IMR-90 (cell line): ENCODE measurements at regions not wholly inside any gene's neighbourhood (a gene's known extent, or its start where the extent isn't known, plus 50 kb on each side); places are given as distances from the start of the nearest gene placed in this dataset.

ENCODE experiments used
- ATAC-seq: fragments of 200-7000 bp; cut with Tn5 transposase; 2 replicates; pipeline ENCODE4 v1.9.1; 2020; ENCODE audit warnings: low read depth, mild to moderate bottlenecking, moderate library complexity
- BruUV-seq: library from RNA; stranded (reverse); fragments of 400-500 nt; replicated peaks from 2 replicates; lab custom pipeline; 2021; lab: Mats Ljungman, UMichigan
- CTCF ChIA-PET: fragments of 300-600 bp; formaldehyde crosslinking; extraction: SDS; loops from one replicate; lab custom pipeline; 2021; ENCODE audit warnings: antibody characterized with exemption; lab: Yijun Ruan, JAX
- POLR2A ChIA-PET: fragments of 300-600 bp; sonication (Branson Sonifier 250); formaldehyde crosslinking; loops from one replicate; lab custom pipeline; 2022; ENCODE audit warnings: antibody characterized with exemption; ENCODE audit not compliant: unreplicated experiment; lab: Charles Lee
- DNase-seq: peaks from one replicate; pipeline ENCODE4 v3.0.0; 2013
- H2AFZ ChIP-seq: replicated peaks from 2 replicates; pipeline ENCODE3; 2013; ENCODE audit warnings: low read length, mild to moderate bottlenecking; ENCODE audit not compliant: poor library complexity
- H2AK5ac ChIP-seq: 2 replicates; pipeline ENCODE4 v1.6.1; 2013; ENCODE audit warnings: low read depth, low read length, inconsistent platforms
- H2AK9ac ChIP-seq: replicated peaks from 2 replicates; pipeline ENCODE3; 2013; ENCODE audit warnings: mild to moderate bottlenecking, low read depth, low read length, moderate library complexity; ENCODE audit not compliant: poor library complexity
- H2BK120ac ChIP-seq: 2 replicates; pipeline ENCODE4 v1.6.1; 2013; ENCODE audit warnings: low read depth, low read length, inconsistent platforms
- H2BK15ac ChIP-seq: 3 replicates; pipeline ENCODE4 v1.6.1; 2013; ENCODE audit warnings: low read depth, low read length, inconsistent platforms
- H2BK20ac ChIP-seq: 2 replicates; pipeline ENCODE4 v1.6.1; 2013; ENCODE audit warnings: low read depth, mild to moderate bottlenecking, inconsistent platforms, low read length, moderate library complexity
- H2BK5ac ChIP-seq: 2 replicates; pipeline ENCODE4 v1.6.1; 2013; ENCODE audit warnings: mild to moderate bottlenecking, low read depth, low read length, inconsistent platforms; ENCODE audit not compliant: poor library complexity, severe bottlenecking
- H3K14ac ChIP-seq: replicated peaks from 2 replicates; pipeline ENCODE4 v1.6.1; 2013; ENCODE audit warnings: low read depth, low read length, inconsistent platforms
- H3K18ac ChIP-seq: 2 replicates; pipeline ENCODE4 v1.6.1; 2013; ENCODE audit warnings: low read depth, low read length, control low read depth
- H3K23ac ChIP-seq: 2 replicates; pipeline ENCODE4 v1.6.1; 2013; ENCODE audit warnings: low read depth, low read length, inconsistent platforms
- H3K27ac ChIP-seq: 2 replicates; pipeline ENCODE4 v1.5.1; 2013; ENCODE audit warnings: mild to moderate bottlenecking, control low read depth, low read length; ENCODE audit not compliant: insufficient read depth
- H3K27me3 ChIP-seq: 2 replicates; pipeline ENCODE4 v1.6.1; 2013; ENCODE audit warnings: low read length; ENCODE audit not compliant: control insufficient read depth, insufficient read depth
- H3K36me3 ChIP-seq: 2 replicates; pipeline ENCODE4 v1.6.1; 2013; ENCODE audit warnings: low read length, mixed read lengths; ENCODE audit not compliant: control insufficient read depth, insufficient read depth
- H3K4ac ChIP-seq: 2 replicates; pipeline ENCODE4 v1.6.1; 2013; ENCODE audit warnings: low read depth, low read length, inconsistent platforms
- H3K4me1 ChIP-seq: 2 replicates; pipeline ENCODE4 v1.6.1; 2013; ENCODE audit warnings: low read length, mixed read lengths; ENCODE audit not compliant: control insufficient read depth, insufficient read depth
- H3K4me2 ChIP-seq: 2 replicates; pipeline ENCODE4 v1.6.1; 2013; ENCODE audit warnings: low read depth, mild to moderate bottlenecking, control low read depth, low read length, moderate library complexity
- H3K4me3 ChIP-seq: 2 replicates; pipeline ENCODE4 v1.5.1; 2013; ENCODE audit warnings: low read depth, mild to moderate bottlenecking, control low read depth, low read length, moderate library complexity; ENCODE audit not compliant: insufficient read depth
- H3K56ac ChIP-seq: 2 replicates; pipeline ENCODE4 v1.6.1; 2013; ENCODE audit warnings: low read length, inconsistent platforms; ENCODE audit not compliant: insufficient read depth; ENCODE audit errors: extremely low read depth
- H3K79me1 ChIP-seq, 2 experiments: 2 replicates each; pipeline ENCODE4 v1.6.1; 2013; ENCODE audit warnings: low read length in 2 of 2, inconsistent platforms in 1 of 2, low read depth in 1 of 2
- H3K9ac ChIP-seq: 2 replicates; pipeline ENCODE4 v1.6.1; 2013; ENCODE audit warnings: low read depth, low read length, control low read depth
- H3K9me1 ChIP-seq: 2 replicates; pipeline ENCODE4 v1.6.1; 2013; ENCODE audit warnings: low read length, inconsistent platforms; ENCODE audit not compliant: insufficient read depth
- H3K9me3 ChIP-seq: 2 replicates; pipeline ENCODE4 v1.6.1; 2013; ENCODE audit warnings: low read length; ENCODE audit not compliant: control insufficient read depth, insufficient read depth
- H4K20me1 ChIP-seq: 2 replicates; pipeline ENCODE4 v1.6.1; 2013; ENCODE audit warnings: low read length, inconsistent platforms; ENCODE audit not compliant: insufficient read depth
- H4K5ac ChIP-seq: 2 replicates; pipeline ENCODE4 v1.6.1; 2013; ENCODE audit warnings: mild to moderate bottlenecking, low read depth, low read length, control low read depth
- H4K8ac ChIP-seq, 2 experiments: 2 replicates each; pipeline ENCODE4 v1.6.1; 2013; ENCODE audit warnings: low read depth in 2 of 2, low read length in 2 of 2, control low read depth in 1 of 2, inconsistent platforms in 1 of 2
- H4K91ac ChIP-seq: 2 replicates; pipeline ENCODE4 v1.6.1; 2013; ENCODE audit warnings: low read depth, low read length, inconsistent platforms; ENCODE audit not compliant: insufficient read depth
- BHLHE40 ChIP-seq: fragments of 150-350 bp; IDR thresholded peaks from 2 replicates; pipeline ENCODE4 v1.6.1; 2016; ENCODE audit warnings: mild to moderate bottlenecking, low read depth, low read length
- CEBPB ChIP-seq: IDR thresholded peaks from 2 replicates; pipeline ENCODE4 v1.6.1; 2012; ENCODE audit warnings: low read depth, low read length, improper control_type of control experiment
- CHD1 ChIP-seq: IDR thresholded peaks from 2 replicates; pipeline ENCODE4 v1.6.1; 2012; ENCODE audit warnings: low read depth, low read length, improper control_type of control experiment
- CTCF ChIP-seq: conservative IDR thresholded peaks from 2 replicates; pipeline ENCODE4 v1.5.1; 2012; ENCODE audit warnings: mild to moderate bottlenecking, low read depth, low read length, improper control_type of control experiment
- ELK1 ChIP-seq: fragments of 150-350 bp; IDR thresholded peaks from 2 replicates; pipeline ENCODE4 v1.6.1; 2016; ENCODE audit warnings: low read depth, mild to moderate bottlenecking, low read length, moderate library complexity, borderline replicate concordance
- FOS ChIP-seq: fragments of 150-350 bp; IDR thresholded peaks from 2 replicates; pipeline ENCODE4 v1.6.1; 2016; ENCODE audit warnings: low read depth, low read length
- MAFK ChIP-seq: IDR thresholded peaks from 2 replicates; pipeline ENCODE4 v1.6.1; 2012; ENCODE audit warnings: low read depth, low read length, improper control_type of control experiment
- MAZ ChIP-seq: IDR thresholded peaks from 2 replicates; pipeline ENCODE4 v1.6.1; 2012; ENCODE audit warnings: low read depth, mild to moderate bottlenecking, low read length, improper control_type of control experiment, moderate library complexity, borderline replicate concordance
- MXI1 ChIP-seq: IDR thresholded peaks from 2 replicates; pipeline ENCODE4 v1.6.1; 2012; ENCODE audit warnings: low read depth, mild to moderate bottlenecking, low read length, moderate library complexity, borderline replicate concordance
- NFE2L2 ChIP-seq: fragments of 150-350 bp; IDR thresholded peaks from 2 replicates; pipeline ENCODE4 v1.6.1; 2016; ENCODE audit warnings: low read depth, mild to moderate bottlenecking, low read length
- POLR2A ChIP-seq: IDR thresholded peaks from 2 replicates; pipeline ENCODE4 v1.6.1; 2012; ENCODE audit warnings: mild to moderate bottlenecking, low read depth, low read length
- RAD21 ChIP-seq: IDR thresholded peaks from 2 replicates; pipeline ENCODE4 v1.6.1; 2012; ENCODE audit warnings: low read length, improper control_type of control experiment
- RCOR1 ChIP-seq: IDR thresholded peaks from 2 replicates; pipeline ENCODE4 v1.6.1; 2012; ENCODE audit warnings: mild to moderate bottlenecking, low read length, improper control_type of control experiment; ENCODE audit not compliant: insufficient replicate concordance
- RFX5 ChIP-seq: IDR thresholded peaks from 2 replicates; pipeline ENCODE4 v1.8.0; 2012; ENCODE audit warnings: low read depth, mild to moderate bottlenecking, low read length, moderate library complexity
- SMC3 ChIP-seq: fragments of 150-350 bp; IDR thresholded peaks from 2 replicates; pipeline ENCODE4 v1.6.1; 2016; ENCODE audit warnings: low read depth, mild to moderate bottlenecking, antibody characterized with exemption, low read length, moderate library complexity
- WGBS, 2 experiments: methylation state at CpG; one replicate each; pipeline versions ENCODE4 v1.1.5 to v1.1.7; 2013; ENCODE audit warnings: missing lambda C conversion rate in 2 of 2; ENCODE audit not compliant: insufficient read length in 1 of 2; ENCODE audit errors: extremely low coverage in 2 of 2; 5-methylcytosine and 5-hydroxymethylcytosine counted together
- dilution Hi-C: fragments of 300-500 bp; cut with HindIII; formaldehyde crosslinking; loops from one replicate; pipeline ENCODE4 v1.14.3; 2018; ENCODE audit warnings: low sequenced_read_pairs; ENCODE audit not compliant: unreplicated experiment
- in situ Hi-C: fragments of 300-500 bp; cut with MboI; formaldehyde crosslinking; loops from 3 replicates; pipeline ENCODE4 v1.14.3; 2019; ENCODE audit warnings: low sequenced_read_pairs, inconsistent platforms, mixed read lengths
- intact Hi-C: fragments of 100-400 bp; cut with micrococcal nuclease; formaldehyde crosslinking; loops from 2 replicates; pipeline ENCODE4 v1.10.0; 2022
- TF ChIP-seq, protein P1 (sequence below): fragments of 150-350 bp; IDR thresholded peaks from 2 replicates; pipeline ENCODE4 v1.6.1; 2017; ENCODE audit warnings: mild to moderate bottlenecking, antibody characterized with exemption, low read length, low read depth

- Histone ChIP-seq H3K4me1 (no peaks in the 10 kb centered on the region), H3K14ac (no peak overlapping the region), H3K9me1 (no peaks in the 10 kb centered on the region), H2AFZ (no peak overlapping the region), H2AK5ac (no peak overlapping the region), H3K18ac (no peak overlapping the region), H3K9me3 (peaks cover 4% of the 10 kb centered on the region; the same call in 1 of the 2 replicates), H4K20me1 (no peaks in the 10 kb centered on the region), H3K56ac (no peak overlapping the region), H2BK5ac (no peak overlapping the region), H3K79me1 (no peaks in the 10 kb centered on the region), H3K27ac (no peak overlapping the region), H4K8ac (no peak overlapping the region), H3K4ac (no peak overlapping the region), H3K27me3 (no peaks in the 10 kb centered on the region), H2BK15ac (no peak overlapping the region), H4K5ac (no peak overlapping the region), H2AK9ac (no peak overlapping the region), H3K36me3 (no peaks in the 10 kb centered on the region), H3K4me2 (no peak overlapping the region), H2BK20ac (no peak overlapping the region), H3K23ac (no peak overlapping the region), H3K4me3 (no peak overlapping the region), H4K91ac (no peak overlapping the region), H2BK120ac (no peak overlapping the region), H3K9ac (no peak overlapping the region)
- TF ChIP-seq BHLHE40: no peak
- no peak for TF ChIP-seq CHD1
- TF ChIP-seq FOS: no peak
- TF ChIP-seq MAZ: no peak
- no peak for TF ChIP-seq POLR2A
- TF ChIP-seq, protein P1, sequence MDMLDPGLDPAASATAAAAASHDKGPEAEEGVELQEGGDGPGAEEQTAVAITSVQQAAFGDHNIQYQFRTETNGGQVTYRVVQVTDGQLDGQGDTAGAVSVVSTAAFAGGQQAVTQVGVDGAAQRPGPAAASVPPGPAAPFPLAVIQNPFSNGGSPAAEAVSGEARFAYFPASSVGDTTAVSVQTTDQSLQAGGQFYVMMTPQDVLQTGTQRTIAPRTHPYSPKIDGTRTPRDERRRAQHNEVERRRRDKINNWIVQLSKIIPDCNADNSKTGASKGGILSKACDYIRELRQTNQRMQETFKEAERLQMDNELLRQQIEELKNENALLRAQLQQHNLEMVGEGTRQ: no peak
- no peak for TF ChIP-seq MXI1
- no peak for TF ChIP-seq SMC3
- no peak for TF ChIP-seq MAFK
- no peak for TF ChIP-seq CTCF
- TF ChIP-seq CEBPB: no peak
- TF ChIP-seq RFX5: no peak
- TF ChIP-seq ELK1: no peak
- no peak for TF ChIP-seq RAD21
- no peak for TF ChIP-seq RCOR1
- TF ChIP-seq NFE2L2: no peak
- ChIA-PET POLR2A (no interaction called here), CTCF (no interaction called here)
- dilution Hi-C loops (no loop called here), intact Hi-C loops (no loop called here), in situ Hi-C loops (no loop called here)
- DNase-seq (no peak), ATAC-seq (no peak)
- no CpG with 5 or more reads among the region's 3 CpGs for WGBS, 2 experiments
- no TSS peak for BruUV-seq
Observed at GRCh38 chr4:43990963-43991362, 457.6 kb downstream of the KCTD8 start.
